H4 (cell line): ENCODE measurements at regions not wholly inside any gene's neighbourhood (a gene's known extent, or its start where the extent isn't known, plus 50 kb on each side); places are given as distances from the start of the nearest gene placed in this dataset.
"Not testable (repeated sequence)": the region's sequence is repeated elsewhere in the genome, so short reads cannot be mapped to it uniquely, and the experiment has no call there.

Experiments used
- DNase-seq: peaks from one replicate; pipeline ENCODE4 v3.0.0-alpha.2; 2015; ENCODE audit warnings: low spot score

DNA sequence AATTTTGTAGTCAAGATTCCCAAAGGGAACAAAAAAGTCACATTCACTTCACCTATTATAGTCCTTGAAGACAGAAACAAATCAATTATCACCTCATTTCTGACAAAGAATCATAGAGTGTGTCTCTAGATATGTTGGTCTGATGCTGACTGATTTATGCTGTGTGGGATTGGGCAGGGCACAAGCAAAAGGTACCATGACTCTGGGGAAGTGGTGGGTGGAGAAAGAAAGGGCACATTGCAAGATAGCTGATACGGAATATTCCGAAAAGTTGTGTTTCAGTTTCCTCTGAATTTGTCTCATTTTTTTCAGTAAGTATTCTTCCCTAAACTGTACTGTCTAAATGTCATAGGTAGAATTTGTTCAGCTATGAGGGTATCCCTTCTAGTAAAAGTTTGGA lies 268.0 kb downstream of the MREG start:
- DNase-seq, result no peak

- no peak for DNase-seq
Observed at GRCh38 chr2:215744514-215744913, 268.8 kb downstream of the MREG start.

- no peak for DNase-seq
Observed at GRCh38 chr2:215743066-215743465, 270.3 kb downstream of the MREG start.

- DNase-seq, result no peak
Observed at GRCh38 chr2:215742021-215742420, 271.3 kb downstream of the MREG start.

GRCh38 chr2:215740071-215740470 lies 273.3 kb downstream of the MREG start:
- DNase-seq, result no peak

DNA sequence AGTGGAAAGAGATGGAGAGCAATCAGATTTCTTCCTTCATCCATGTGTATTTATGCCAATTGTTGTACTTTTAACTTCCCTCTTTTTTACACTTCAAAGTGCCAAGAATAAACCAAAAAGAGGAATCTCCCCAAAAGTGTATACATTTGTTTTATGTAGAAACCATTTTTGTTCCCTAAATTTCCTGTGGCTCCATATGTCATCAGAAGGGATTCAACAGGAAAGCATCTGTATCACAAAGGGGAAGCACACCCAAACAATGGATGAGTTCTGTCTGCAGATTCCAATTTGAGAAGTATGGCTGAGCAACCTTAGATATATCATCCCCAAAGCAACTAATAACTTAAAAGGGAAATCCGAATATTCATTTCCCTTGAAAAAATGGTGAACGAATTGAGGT lies 275.0 kb downstream of the MREG start:
- DNase-seq, result no peak

DNA sequence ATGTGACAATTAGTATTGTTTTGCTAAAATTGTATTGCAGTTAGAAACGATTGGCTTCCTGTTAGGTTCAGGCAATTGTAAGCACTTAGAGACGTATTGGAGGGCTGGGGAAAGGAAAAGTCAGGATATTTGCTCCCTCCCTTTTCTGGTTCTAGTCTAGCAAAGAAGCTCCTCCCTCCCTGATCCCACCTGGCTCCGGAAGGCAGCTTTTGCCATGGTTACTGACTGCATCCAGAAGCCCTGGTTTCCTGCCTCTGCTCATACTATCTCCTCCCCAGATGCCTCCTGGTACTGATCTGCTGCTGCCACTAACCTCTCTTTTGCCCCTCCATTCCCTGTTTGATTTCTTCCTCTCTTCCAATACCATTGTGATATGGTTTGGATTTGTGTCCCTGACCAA lies 275.9 kb downstream of the MREG start:
- DNase-seq, result no peak

DNA sequence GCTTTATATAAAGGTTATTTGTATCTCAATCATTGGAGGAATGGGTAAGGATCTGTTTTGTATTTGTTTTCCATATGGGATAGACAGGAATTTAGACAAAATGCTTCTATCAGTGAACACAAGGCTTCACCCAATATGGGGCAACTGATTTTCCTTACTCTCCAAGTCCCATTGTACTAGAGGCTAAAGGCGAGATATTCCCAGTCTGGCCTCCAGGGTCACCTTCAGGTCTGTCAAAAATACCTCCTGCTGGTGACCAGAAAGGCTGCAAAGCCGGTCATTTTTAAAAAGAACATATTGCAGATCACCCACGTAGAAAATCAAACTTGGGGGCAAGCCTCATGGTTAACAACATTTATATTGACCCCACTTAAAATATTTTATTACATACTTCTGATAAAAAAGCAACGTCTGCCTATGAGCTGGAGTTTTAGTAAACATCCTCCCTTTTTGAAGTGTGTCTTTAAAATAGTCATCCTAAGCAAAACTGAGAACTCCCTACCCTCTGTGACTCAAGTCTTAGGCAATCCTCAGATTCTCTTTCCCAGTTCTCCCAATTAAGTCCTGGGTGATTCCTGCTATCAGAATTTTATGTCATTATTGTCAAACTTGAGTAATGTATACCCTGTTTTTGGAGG lies 276.6 kb downstream of the MREG start:
- DNase-seq, result peak; percentile 48

DNA sequence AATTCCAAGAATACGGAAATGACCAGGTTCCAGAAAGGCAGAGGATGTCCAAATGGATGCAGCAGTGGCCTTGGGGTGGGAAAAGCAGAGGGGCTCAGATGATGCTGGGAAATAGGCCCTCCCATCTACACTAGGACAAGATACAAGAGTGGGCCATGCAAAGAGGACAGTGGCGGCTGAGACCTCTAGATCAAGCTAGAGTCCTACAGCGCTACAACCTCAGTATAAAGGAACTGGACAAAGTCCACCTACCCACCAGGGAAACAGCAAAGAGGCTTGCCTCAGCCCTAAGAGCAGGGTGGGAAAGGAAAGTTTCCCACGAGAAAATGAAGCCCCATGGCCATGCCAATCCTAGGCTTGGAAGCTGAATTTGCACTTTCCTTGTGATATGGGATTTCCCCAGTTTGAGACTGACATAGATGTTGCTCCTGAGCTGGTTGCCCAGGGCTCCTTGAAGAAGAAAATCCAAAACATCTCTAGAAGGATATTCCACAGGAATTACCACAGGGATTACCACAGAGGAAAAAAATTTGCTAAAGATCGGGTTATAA lies 282.2 kb downstream of the MREG start:
- DNase-seq, result no peak

GRCh38 chr2:215729985-215730620 lies 283.2 kb downstream of the MREG start:
- no peak for DNase-seq

DNA sequence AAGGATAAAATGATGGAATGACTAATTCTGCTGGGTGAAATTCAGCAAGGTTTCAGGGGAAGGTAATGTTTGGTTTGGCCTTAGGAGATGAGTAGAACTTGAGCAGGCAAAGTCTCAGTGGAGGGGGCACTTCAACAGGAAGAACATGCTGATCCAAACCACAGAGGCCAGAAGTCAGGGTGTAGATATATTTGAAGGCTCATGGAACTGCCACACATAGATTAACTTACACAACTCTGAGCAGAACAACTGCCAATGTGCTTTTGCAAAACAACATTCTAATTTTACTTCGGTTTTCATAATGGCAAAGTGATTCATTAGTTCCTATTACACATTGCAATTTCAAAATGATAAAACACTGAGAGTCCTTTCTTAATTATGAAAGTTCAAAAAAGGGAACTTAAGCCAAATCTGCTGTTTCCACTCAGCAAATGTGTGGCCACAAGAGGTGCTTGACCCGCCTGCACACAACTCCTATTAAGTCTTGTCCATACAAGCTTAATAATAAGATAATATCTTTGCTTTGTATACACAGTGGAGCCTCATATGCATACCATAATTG lies 284.8 kb downstream of the MREG start:
- DNase-seq, result no peak

DNA sequence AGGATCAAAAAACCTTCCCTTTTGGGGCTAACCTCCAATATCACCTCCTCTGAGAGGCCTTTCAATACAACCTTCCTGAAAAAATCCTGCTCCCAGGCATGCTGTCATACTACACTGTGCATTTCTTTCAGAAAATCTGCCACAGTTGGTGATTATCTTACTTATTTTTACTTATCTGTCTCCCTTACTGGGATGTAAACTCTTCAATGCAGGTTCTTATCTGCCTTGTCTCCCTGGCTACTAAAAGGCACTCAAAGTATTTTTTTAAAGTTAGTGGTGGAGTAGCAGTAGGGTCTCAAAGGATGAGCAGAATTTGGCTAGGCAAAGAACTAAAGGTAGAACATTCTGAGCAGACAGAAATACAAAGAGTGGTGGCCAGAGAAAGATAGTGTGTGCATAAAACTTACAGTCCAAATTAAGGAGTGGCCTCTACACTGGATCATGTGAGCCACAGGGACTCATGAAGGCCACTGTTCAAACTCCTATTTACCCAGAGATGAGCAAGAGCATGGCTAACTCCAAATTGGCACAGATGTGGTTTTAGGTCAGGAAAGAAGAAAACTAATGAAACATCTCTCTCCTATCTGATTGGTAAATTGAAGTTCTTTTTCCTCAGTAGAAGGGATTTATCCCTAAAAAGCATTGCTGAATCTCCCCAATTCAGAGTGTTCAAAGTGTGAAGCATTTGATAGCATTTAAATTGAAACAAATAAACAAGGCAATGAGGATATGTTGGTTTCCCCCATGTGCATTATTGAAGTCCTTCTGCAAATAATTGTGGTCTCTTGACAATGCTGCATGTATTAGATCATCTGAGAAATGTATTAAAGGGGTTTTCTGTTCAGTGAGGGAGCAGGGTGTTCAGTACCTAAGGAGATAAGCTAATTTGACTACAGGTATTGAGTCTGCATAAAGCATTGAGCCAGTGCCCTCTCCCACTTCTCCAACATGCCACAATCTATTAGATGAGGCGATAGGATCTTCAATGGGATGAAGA lies 285.5 kb downstream of the MREG start:
- no peak for DNase-seq

DNA sequence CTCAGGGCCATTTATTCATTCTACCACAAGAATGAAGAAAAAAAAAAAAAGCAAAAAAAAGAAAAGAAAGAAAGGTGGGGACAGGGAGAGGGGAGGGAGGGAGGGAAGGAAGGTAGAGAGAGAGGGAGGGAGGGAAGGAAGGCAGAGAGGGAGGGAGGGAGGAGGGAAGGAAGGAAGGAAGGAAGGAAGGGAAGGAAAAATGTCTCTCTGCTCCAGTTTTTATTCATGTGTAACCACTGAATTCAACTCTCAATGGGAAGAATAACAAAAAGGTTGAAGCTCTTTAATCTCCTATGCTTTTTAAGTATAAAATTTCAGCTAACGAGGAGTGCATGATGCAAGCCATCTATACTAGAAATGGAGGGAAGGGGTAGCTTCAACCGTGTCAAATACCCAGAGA lies 287.3 kb downstream of the MREG start:
- no peak for DNase-seq

DNA sequence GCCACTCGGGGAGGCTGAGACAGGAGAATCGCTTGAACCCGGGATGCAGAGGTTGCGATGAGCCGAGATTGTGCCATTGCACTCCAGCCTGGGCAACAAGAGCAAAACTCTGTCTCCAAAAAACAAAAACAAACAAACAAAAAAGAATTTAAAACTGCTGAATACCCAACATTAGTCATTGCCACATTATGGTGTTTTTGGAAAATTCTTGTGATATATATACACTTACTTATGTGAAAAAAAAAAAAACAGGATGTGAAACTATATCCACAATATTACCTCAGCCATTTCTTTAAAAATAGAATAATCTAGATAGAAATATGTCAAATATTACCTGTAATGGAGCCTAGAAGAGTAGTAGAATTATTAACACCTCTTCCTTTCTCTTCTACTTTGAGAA lies 288.3 kb upstream of the FN1 start:
- DNase-seq, result no peak

DNA sequence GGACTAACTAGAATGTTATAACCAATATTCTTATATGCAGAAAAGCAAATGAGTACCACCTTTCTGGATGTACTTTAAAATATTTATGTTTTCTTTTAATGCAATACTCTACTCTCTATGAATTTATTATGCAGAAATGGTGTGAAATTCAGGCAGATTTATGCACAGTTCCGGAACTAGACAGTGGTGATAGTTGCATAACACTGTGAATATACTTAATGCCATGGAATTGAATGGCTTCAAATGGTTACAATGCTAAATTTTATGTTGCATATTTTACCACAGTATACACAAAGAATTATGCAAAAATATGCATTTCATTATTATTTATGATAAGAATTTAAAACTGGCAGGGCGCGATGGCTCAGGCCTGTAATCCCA lies 287.8 kb upstream of the FN1 start:
- no peak for DNase-seq

DNA sequence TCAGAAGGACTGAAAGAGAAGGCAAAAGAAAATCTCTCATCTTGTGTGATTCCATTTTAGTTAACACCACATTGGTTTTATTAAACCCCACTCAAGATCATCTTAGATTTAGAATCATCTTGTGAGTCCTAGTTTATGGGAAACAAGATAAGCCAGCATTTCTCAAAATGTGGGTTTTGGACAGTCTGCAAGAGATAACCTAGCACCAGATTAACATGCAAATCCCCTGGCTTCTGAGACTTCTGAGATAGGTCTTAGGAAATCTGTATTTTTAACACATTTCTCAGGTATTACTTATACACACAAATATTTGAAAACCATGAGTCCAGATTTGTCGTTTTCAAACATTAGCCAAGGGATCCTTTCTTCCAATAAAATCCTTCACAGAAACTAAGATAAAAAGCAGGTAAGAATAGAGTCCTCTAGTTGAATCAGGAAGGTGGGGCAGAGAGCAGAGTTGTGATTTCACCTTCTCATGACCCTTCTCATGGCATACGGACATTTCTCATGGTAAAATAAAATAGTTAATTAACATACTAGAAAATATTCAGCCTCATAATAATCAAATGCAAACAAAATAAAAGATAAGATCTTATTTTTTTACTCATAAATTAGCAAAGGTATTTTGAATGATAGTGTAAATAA lies 287.2 kb upstream of the FN1 start:
- DNase-seq, result no peak

- no peak for DNase-seq
Observed at GRCh38 chr2:215722125-215722524, 286.3 kb upstream of the FN1 start.

DNA sequence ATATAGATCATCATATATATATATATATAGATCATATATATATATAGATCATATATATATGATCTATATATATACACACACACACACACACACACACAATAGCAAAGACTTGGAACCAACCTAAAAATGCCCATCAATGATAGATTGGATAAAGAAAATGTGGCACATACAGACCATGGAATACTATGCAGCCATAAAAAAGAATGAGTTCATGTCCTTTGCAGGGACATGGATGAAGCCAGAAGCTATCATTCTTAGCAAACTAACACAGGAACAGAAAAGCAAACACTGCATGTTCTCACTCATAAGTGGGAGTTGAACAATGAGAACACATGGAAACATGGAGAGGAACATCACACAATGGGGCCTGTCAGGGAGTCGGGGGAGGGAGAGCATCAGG lies 285.6 kb upstream of the FN1 start:
- DNase-seq, result not testable (repeated sequence)

GRCh38 chr2:215718890-215719289 lies 283.0 kb upstream of the FN1 start:
- DNase-seq, result no peak

GRCh38 chr2:215718436-215718835 lies 282.6 kb upstream of the FN1 start:
- DNase-seq, result no peak

- no peak for DNase-seq
Observed at GRCh38 chr2:215717501-215718381, 281.9 kb upstream of the FN1 start.
